ENCODE measurements at regions not wholly inside any gene's neighbourhood (a gene's known extent, or its start where the extent isn't known, plus 50 kb on each side); places are given as distances from the start of the nearest gene placed in this dataset.
"Not testable (repeated sequence)": the region's sequence is repeated elsewhere in the genome, so short reads cannot be mapped to it uniquely, and the experiment has no call there.

GRCh38 chr3:157592769-157593168, 89.6 kb upstream of the VEPH1 start:
- H3K27me3 Mint-ChIP-seq, result peaks cover 5% of the 10 kb centered on the region
- H3K27ac Mint-ChIP-seq, result no peak overlapping the region
- ChIA-PET CTCF (interaction anchor here (1.4 kb wide), 1 partner anchor 16 kb away, joined by 3 read pairs; no protein-coding TSS in a partner anchor), POLR2A (no interaction called here)
- H3K4me1 Mint-ChIP-seq (ENCODE audit: low read depth), result no peaks in the 10 kb centered on the region
- intact Hi-C loops (cut with micrococcal nuclease), result no loop called here
- no peak overlapping the region for H3K4me3 Mint-ChIP-seq
- no peaks in the 10 kb centered on the region for H3K9me3 Mint-ChIP-seq
- DNase-seq, result no peak
- H3K36me3 Mint-ChIP-seq, result no peaks in the 10 kb centered on the region

GRCh38 chr3:157590273-157590672, 87.1 kb upstream of the VEPH1 start:
- POLR2A ChIA-PET, result no interaction called here
- Mint-ChIP-seq H3K27ac (no peak overlapping the region), H3K27me3 (no peaks in the 10 kb centered on the region), H3K4me3 (no peak overlapping the region), H3K9me3 (no peaks in the 10 kb centered on the region), H3K4me1 (ENCODE audit: low read depth) (no peaks in the 10 kb centered on the region), H3K36me3 (no peaks in the 10 kb centered on the region)
- no peak for DNase-seq
- CTCF ChIA-PET, result interaction anchor here (1.0 kb wide), 1 partner anchor 17 kb away, joined by 5 read pairs; no protein-coding TSS in a partner anchor
- intact Hi-C loops (cut with micrococcal nuclease), result no loop called here

DNA sequence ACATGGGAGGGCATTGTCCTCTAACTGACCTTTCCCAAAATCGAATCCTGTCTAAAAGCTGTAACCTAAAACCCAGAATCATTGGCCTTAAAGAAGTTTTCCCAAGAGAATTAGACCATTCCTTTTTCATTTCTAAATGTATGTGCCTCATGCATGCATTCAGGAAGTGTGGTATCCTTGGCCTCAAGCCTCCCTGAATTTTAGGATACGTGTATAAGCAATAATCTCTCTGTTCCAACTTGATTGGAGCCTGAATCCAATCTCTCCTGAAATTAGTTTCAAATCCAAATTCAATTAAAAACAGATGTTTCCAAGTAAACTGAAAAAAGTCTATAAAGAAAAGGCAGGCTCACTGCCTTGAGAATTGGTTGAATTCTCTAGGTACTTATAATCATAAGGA, 86.0 kb upstream of the VEPH1 start:
- ChIA-PET POLR2A (no interaction called here), CTCF (no interaction called here)
- DNase-seq, result no peak
- Mint-ChIP-seq H3K9me3 (no peaks in the 10 kb centered on the region), H3K36me3 (no peaks in the 10 kb centered on the region), H3K4me3 (no peak overlapping the region), H3K4me1 (ENCODE audit: low read depth) (no peaks in the 10 kb centered on the region), H3K27me3 (no peaks in the 10 kb centered on the region), H3K27ac (no peak overlapping the region)
- intact Hi-C loops (cut with micrococcal nuclease), result no loop called here

GRCh38 chr3:157588386-157589060, 85.3 kb upstream of the VEPH1 start:
- no peak overlapping the region for H3K4me3 Mint-ChIP-seq
- no peaks in the 10 kb centered on the region for H3K27me3 Mint-ChIP-seq
- H3K9me3 Mint-ChIP-seq, result no peaks in the 10 kb centered on the region
- ChIA-PET POLR2A (no interaction called here), CTCF (no interaction called here)
- no peak overlapping the region for H3K27ac Mint-ChIP-seq
- H3K36me3 Mint-ChIP-seq, result no peaks in the 10 kb centered on the region
- DNase-seq, result no peak
- intact Hi-C loops (cut with micrococcal nuclease), result no loop called here
- no peaks in the 10 kb centered on the region for H3K4me1 Mint-ChIP-seq (ENCODE audit: low read depth)

DNA sequence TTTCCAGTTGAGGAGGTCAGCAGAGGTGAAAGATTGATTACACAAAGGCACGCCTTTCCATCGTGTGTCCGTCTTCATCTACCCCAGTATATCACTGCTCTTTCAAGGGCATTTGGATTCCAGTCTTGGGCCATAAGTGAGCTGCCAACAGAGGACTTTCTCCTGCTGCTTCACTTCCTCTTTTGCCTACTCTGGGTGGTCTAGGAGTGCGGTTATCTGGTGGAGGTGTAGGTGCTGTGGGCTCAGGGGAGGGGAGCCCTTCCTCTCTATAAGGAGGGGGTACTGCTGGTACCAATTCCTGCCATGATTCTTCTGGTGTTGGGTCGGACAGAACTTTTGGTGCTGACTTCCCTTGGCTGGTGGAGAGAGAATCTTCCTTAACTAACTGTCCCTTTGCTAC, 83.1 kb upstream of the VEPH1 start:
- no peak for DNase-seq
- Mint-ChIP-seq H3K27me3 (no peaks in the 10 kb centered on the region), H3K4me3 (no peak overlapping the region), H3K4me1 (ENCODE audit: low read depth) (no peaks in the 10 kb centered on the region), H3K36me3 (no peaks in the 10 kb centered on the region), H3K27ac (no peak overlapping the region), H3K9me3 (no peaks in the 10 kb centered on the region)
- POLR2A ChIA-PET, result no interaction called here
- CTCF ChIA-PET, result no interaction called here
- intact Hi-C loops (cut with micrococcal nuclease), result no loop called here

DNA sequence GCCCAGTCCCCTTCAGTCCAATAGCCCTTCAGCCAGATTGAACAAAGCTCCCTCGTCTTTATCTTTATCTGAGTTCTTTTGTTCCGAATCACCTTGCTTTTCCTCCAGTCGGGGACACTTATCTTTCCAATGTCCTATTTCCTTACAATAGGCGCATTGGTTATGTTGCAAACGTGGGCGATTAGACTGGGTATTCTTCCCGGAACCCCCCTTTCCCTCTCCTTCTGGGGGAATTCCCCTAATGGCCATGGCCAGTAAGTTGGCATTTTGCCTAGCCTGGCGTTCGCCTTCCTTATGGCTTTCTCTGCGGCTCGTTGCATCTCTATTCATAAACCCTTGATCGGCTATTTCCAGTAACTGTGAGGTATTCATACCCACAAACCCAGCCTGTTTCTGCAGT, 82.2 kb upstream of the VEPH1 start:
- Mint-ChIP-seq H3K36me3 (no peaks in the 10 kb centered on the region), H3K27me3 (no peaks in the 10 kb centered on the region), H3K9me3 (no peaks in the 10 kb centered on the region), H3K27ac (no peak overlapping the region), H3K4me1 (ENCODE audit: low read depth) (no peaks in the 10 kb centered on the region), H3K4me3 (no peak overlapping the region)
- ChIA-PET CTCF (no interaction called here), POLR2A (no interaction called here)
- intact Hi-C loops (cut with micrococcal nuclease), result no loop called here
- no peak for DNase-seq

DNA sequence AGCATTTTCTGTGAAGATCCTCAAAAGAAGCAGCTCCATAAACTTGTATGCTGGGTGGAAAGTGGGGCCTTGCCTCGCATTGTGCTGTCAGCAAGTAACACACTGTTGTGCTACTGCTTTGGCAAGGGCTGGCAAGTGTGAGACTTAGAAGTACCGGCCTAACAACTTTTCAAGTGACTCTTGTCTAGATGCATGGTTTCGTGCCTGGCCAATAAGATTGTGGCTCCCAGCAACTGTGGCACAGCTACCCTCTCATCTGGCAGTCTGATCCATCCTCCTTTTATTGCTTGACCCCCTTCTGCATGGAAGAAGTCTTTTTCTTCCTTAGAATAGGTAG, 79.4 kb upstream of the VEPH1 start:
- Mint-ChIP-seq H3K4me1 (ENCODE audit: low read depth) (no peaks in the 10 kb centered on the region), H3K9me3 (no peaks in the 10 kb centered on the region), H3K27me3 (no peaks in the 10 kb centered on the region), H3K36me3 (no peaks in the 10 kb centered on the region), H3K27ac (no peak overlapping the region), H3K4me3 (no peak overlapping the region)
- CTCF ChIA-PET, result interaction anchor here (1.0 kb wide), 2 partner anchors 10 to 23 kb away, joined by 3 to 4 read pairs; no protein-coding TSS in a partner anchor
- no peak for DNase-seq
- intact Hi-C loops (cut with micrococcal nuclease), result no loop called here
- POLR2A ChIA-PET, result no interaction called here

- H3K36me3 Mint-ChIP-seq; H3K9me3 Mint-ChIP-seq; H3K4me1 Mint-ChIP-seq (ENCODE audit: low read depth); H3K4me3 Mint-ChIP-seq; H3K27me3 Mint-ChIP-seq; POLR2A ChIA-PET; intact Hi-C loops (cut with micrococcal nuclease); DNase-seq; H3K27ac Mint-ChIP-seq: not testable (repeated sequence)
- CTCF ChIA-PET, result interaction anchor here (1.0 kb wide), 2 partner anchors 9 to 24 kb away, joined by 3 to 4 read pairs; no protein-coding TSS in a partner anchor
These were observed 78.9 kb upstream of the VEPH1 start for GRCh38 chr3:157581956-157582636.

- H3K4me1 Mint-ChIP-seq (ENCODE audit: low read depth), result no peaks in the 10 kb centered on the region
- CTCF ChIA-PET, result no interaction called here
- no peak overlapping the region for H3K4me3 Mint-ChIP-seq
- POLR2A ChIA-PET, result no interaction called here
- no peak overlapping the region for H3K27ac Mint-ChIP-seq
- H3K36me3 Mint-ChIP-seq, result no peaks in the 10 kb centered on the region
- intact Hi-C loops (cut with micrococcal nuclease), result no loop called here
- no peak for DNase-seq
- no peaks in the 10 kb centered on the region for H3K9me3 Mint-ChIP-seq
- H3K27me3 Mint-ChIP-seq, result no peaks in the 10 kb centered on the region
These were observed 78.2 kb upstream of the VEPH1 start for GRCh38 chr3:157581371-157581770.

GRCh38 chr3:157578181-157578580, 75.0 kb upstream of the VEPH1 start:
- intact Hi-C loops (cut with micrococcal nuclease), result no loop called here
- CTCF ChIA-PET, result no interaction called here
- Mint-ChIP-seq H3K27ac (no peak overlapping the region), H3K27me3 (peaks cover 3% of the 10 kb centered on the region), H3K9me3 (no peaks in the 10 kb centered on the region), H3K4me1 (ENCODE audit: low read depth) (no peaks in the 10 kb centered on the region), H3K4me3 (no peak overlapping the region), H3K36me3 (no peaks in the 10 kb centered on the region)
- POLR2A ChIA-PET, result no interaction called here
- DNase-seq, result no peak

DNA sequence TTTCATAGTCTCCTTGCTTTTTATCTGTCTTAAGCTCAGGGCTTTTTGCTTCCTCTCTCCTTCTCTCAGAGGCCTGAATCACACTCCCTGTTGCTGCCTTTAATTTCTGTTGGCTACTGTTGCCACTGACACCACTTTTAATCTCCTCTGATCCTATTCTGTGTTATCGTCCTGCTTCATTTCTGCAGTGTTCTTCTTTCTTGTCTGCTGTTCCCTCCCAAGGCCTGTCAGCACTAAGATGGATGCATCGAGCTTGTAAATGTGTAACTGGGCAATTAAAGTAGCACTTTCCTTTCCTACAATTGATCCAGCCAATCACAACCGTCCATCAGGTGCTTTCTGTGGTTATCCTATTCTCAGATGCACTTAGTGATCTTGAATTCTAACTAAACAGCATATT, 71.3 kb upstream of the VEPH1 start:
- no peak overlapping the region for H3K27ac Mint-ChIP-seq
- CTCF ChIA-PET, result interaction anchor here (0.6 to 3.3 kb wide), 7 partner anchors 30 to 1187 kb away, joined by 3 to 147 read pairs (median 3); no protein-coding TSS in a partner anchor
- no peaks in the 10 kb centered on the region for H3K9me3 Mint-ChIP-seq
- no peaks in the 10 kb centered on the region for H3K36me3 Mint-ChIP-seq
- no peak for DNase-seq
- H3K4me3 Mint-ChIP-seq, result no peak overlapping the region
- intact Hi-C loops (cut with micrococcal nuclease), result no loop called here
- peaks cover 10% of the 10 kb centered on the region for H3K27me3 Mint-ChIP-seq
- no peaks in the 10 kb centered on the region for H3K4me1 Mint-ChIP-seq (ENCODE audit: low read depth)
- POLR2A ChIA-PET, result no interaction called here

GRCh38 chr3:157573780-157574378, 70.7 kb upstream of the VEPH1 start:
- DNase-seq, result no peak
- POLR2A ChIA-PET, result no interaction called here
- no peak overlapping the region for H3K4me3 Mint-ChIP-seq
- no peaks in the 10 kb centered on the region for H3K4me1 Mint-ChIP-seq (ENCODE audit: low read depth)
- H3K27me3 Mint-ChIP-seq, result peaks cover 10% of the 10 kb centered on the region
- H3K9me3 Mint-ChIP-seq, result no peaks in the 10 kb centered on the region
- CTCF ChIA-PET, result interaction anchor here (0.6 to 3.3 kb wide), 8 partner anchors 9 to 1188 kb away, joined by 3 to 147 read pairs (median 4); no protein-coding TSS in a partner anchor
- no peak overlapping the region for H3K27ac Mint-ChIP-seq
- no peaks in the 10 kb centered on the region for H3K36me3 Mint-ChIP-seq
- intact Hi-C loops (cut with micrococcal nuclease), result no loop called here

GRCh38 chr3:157573281-157573680, 70.1 kb upstream of the VEPH1 start:
- POLR2A ChIA-PET, result no interaction called here
- Mint-ChIP-seq H3K27me3 (peaks cover 10% of the 10 kb centered on the region), H3K27ac (no peak overlapping the region), H3K9me3 (no peaks in the 10 kb centered on the region), H3K36me3 (no peaks in the 10 kb centered on the region), H3K4me3 (no peak overlapping the region), H3K4me1 (ENCODE audit: low read depth) (no peaks in the 10 kb centered on the region)
- DNase-seq, result no peak
- CTCF ChIA-PET, result interaction anchor here (0.6 to 3.3 kb wide), 11 partner anchors 10 to 1394 kb away, joined by 3 to 147 read pairs (median 4); no protein-coding TSS in a partner anchor
- intact Hi-C loops (cut with micrococcal nuclease), result no loop called here

Measured in activated CD4-positive, alpha-beta memory T cell treated with anti-CD3 and anti-CD28 coated beads for 36 hours (primary cell).